Iris pigment epithelial cell (primary cell): ENCODE measurements at regions not wholly inside any gene's neighbourhood (a gene's known extent, or its start where the extent isn't known, plus 50 kb on each side); places are given as distances from the start of the nearest gene placed in this dataset.

Experiments used
- DNase-seq: peaks from one replicate; pipeline ENCODE4 v3.0.0-alpha.2; 2011; ENCODE audit warnings: low read depth

DNA sequence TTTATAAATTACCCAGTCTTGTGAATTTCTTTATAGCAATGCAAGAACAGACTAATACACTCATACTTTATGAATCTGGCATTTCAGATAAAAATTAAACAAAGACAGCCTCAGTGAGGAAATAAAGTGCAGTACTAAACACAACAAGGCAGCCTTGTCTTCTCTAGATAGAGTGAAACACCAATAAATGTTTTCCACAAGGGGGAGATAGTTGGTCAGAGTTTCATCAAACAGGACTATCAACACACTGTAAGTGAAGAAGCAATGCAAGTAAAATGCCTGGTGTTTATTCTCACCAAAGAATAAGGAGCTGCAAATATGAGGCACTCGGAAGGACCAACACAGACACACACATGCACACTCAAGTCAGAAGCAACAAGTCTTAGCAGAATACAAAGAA, 62.8 kb downstream of the FAM9B start:
- peak; percentile 62 for DNase-seq

DNA sequence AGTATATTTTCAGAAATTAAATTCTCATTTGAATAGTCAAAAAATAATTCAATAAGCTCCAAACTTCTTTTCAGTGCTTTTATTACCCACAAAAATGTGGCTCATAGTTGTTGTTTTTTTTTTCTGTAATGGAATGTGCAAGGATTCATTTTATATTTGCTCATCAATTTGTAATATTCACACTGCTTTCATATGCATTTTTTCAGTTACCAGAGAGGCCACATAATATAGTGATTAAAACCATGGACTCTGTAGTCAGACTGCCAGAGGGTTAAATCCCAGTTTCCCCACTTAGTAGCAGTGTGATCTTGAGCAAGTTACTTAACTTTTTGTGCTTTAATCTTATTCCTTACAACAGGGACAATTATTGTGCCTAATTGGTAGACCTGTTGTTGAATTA, 64.5 kb downstream of the FAM9B start:
- DNase-seq = no peak

DNA sequence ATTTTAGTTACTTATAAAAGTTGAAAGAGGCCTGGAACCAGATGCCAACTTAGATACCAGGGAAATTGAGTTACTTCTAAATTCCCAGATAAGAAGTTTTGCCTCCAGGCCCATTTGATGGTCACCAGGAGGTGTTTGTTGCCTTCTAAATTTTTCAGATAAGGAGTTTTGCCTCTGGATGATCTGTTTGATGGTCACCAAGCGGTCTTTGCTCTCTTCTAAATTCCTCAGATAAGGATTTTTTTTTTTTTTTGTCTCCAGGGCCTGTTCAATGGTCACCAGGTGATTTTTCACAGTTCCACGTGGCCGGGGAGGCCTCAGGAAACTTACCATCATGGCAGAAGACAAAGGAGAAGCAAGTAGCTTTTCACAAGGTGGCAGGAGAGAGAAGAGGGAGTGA, 66.5 kb downstream of the FAM9B start:
- no peak for DNase-seq

DNA sequence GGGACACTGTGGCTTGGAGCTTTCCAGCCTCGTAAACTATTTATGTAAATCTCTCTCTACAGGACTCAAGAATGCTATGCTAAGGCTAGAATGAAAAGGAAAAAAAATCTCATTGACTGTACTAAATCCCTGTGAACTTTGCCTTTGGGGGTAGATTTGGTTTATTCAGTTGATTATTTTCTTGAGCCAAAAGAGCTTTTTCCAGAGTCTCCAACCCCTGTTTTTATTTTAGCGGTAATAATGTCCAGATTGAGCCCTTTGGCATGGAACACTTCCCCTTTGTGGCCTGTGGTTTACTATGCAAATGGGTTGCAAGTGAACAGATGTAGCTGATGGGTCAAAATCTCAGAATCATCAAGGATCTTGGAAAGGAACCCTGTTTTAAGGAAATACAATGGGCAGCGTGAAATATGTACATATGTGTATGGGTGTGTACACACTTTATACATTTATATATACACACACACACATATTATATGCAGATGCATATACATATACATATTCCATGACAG, 72.9 kb downstream of the FAM9B start:
- no peak for DNase-seq

DNA sequence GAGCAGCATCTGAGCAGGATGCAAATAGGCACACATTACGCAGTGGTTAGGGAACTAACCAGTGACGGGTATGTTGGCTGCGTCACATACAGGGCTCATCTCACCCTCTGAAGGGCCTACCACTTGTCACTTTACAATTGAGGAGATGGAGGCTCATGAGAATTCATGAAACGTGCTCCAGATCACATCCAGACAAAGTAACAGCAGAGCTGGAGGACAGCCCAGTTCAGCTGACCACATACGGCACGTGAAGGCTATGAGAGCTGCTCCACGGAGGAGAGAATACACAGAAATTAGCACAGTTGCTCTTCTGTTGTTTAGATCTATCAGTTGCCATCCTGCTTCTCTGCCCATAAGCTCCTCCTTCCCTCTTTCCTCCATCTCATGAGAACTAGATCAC, 78.4 kb downstream of the FAM9B start:
- no peak for DNase-seq

DNA sequence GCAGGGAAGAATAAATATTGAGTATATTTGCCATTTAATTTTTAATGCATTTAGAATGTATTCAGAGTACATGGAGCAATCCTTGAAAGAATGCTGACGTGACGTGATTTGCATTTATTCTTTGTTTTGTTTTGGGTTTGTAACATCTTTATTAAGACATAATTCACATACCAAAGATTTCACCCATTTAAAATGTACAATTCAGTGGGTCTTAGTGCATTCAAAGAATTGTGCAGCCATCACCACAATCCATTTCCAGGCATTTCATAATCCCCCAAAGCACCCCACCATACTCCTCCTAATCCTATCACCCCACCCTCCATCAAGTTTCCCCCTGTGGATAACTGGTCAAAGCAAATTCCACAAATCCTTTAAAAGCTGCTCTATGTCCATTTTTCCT, 87.4 kb downstream of the FAM9B start:
- DNase-seq = no peak

DNA sequence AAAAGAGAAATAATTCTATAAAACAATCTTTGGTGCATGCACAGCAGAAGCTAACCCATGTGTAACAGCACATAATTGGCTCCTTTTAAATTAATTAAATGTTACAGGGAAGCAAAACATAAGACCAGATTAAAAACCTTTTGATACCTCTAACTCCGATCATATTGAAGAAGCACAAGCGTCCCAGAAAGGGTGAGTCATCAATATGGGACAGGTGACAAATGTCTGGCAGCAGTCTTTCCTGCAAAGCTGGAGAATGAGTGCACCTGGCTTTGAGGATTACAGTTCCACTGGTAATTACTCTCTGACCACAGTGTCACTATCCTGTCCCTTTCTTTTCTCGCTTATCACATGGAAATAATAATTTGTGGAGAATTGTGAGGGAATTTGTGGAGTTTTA, 94.6 kb downstream of the FAM9B start:
- no peak for DNase-seq

DNA sequence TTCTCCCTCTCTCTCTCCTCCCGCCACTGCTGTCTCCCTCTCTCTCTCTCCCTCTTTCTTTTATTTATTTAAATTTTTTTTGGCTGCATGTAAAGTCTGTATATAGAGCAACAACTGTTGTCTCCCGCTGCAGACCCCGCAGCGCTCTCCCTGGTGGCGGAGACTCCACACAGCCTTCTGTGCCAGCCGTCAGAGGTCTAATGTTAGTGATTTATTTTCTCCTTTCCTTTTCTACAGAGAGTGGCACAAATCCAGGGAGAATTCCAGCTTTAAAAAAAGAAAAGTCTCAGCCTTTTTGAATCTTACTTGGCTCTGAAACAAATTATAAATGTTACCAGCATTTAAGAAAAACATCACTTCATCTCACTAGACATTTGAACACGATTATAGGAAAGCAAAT, 106.2 kb downstream of the FAM9B start:
- DNase-seq = no peak

DNA sequence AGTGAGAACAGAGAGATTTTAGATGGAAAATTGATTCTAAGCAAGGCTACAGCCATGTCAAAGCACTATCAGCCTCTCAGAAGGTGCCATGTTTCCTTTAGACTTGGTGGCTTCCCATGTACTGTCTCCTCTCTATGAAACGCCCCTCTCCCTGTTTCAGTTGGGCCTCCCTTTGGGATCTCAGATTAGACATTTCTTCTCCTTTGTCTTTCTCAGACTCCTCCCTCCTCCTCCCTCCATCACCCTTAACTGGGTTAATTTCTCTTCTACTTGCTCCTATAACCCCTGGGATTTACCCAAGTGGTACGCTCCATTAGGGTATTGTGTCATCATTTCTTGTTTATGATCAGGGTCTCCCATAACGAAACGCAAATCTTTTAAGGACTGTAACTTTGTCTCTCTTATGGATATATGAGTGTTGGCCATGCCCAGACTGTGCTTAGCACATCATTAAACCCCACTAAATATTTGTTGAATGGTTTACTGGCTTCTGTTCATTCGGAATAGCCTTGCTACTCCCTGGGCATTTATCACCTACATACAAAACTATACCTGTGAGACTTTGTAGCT, 106.8 kb downstream of the FAM9B start:
- no peak for DNase-seq

DNA sequence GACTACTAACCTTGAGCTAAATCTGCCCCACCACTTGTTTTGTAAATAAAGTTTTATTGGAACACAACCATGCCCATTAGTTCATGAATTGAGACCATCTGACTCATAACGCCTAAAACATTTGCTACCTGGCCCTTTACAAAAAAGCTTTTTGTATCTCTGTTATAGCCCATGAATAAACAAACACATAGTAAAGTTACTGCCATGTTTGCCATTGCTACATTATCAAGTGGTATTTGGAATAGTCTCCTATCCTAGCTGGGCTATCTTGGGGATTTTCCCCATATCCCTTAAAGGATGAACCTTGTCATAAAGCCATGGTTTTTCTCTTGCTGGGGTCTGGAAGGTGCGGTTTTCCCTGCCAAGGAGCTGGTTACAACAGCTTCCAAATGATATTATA, 112.3 kb downstream of the FAM9B start:
- no peak for DNase-seq

DNA sequence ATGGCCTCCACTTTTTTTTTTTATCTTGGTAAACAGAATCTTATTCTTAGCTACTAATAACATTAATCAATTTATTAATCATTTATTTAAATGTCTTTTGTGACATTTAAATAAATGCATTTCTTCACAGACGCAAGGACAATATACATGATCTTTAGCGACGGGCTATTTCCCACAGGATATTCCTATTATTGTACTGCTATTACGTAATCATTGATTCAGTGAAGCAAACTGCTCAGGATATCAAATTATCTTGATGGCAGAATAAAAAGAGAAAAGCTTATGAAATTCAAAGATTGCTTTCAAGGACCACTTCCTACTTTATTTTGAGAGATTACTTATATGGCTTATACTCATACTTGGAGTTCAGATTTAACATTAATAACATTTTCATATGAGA, 114.1 kb downstream of the FAM9B start:
- DNase-seq = no peak

DNA sequence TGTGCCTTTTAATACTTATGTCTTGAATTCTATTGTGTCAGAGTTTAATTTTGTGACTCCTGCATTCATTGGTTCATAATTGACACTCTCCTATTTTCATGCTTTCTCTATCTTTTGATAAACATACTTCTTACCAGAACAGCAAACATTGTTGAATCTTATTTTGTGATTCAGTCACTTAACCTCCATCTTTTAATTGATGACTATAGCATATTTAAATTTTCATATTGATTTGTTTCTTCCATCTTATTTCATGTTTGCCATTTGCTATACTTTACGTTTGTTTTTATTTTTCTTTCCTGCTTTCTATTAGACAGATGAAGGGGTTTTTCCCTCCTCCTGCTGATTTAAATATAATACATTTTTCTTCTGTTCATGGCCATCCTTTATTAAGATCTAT, 115.5 kb upstream of the FAM9A start:
- DNase-seq = no peak

DNA sequence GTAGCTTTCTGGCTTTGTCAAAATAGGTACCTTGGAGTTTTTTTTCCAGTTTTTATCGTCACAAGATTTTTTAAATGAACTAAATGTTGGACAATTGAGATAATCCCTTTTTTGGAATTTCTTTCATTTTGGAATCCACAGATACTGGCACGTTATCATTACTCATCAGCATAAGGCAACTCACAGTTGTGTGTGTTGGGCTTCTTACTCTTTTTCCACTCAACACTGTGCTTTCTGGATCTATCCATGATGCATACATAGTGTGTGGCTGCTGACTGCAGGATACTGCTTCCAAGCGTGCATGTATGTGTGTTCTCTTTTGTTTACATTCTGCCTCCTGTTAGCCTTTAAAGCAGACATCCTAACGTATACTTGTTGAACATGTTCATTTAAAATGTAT, 113.5 kb upstream of the FAM9A start:
- no peak for DNase-seq

DNA sequence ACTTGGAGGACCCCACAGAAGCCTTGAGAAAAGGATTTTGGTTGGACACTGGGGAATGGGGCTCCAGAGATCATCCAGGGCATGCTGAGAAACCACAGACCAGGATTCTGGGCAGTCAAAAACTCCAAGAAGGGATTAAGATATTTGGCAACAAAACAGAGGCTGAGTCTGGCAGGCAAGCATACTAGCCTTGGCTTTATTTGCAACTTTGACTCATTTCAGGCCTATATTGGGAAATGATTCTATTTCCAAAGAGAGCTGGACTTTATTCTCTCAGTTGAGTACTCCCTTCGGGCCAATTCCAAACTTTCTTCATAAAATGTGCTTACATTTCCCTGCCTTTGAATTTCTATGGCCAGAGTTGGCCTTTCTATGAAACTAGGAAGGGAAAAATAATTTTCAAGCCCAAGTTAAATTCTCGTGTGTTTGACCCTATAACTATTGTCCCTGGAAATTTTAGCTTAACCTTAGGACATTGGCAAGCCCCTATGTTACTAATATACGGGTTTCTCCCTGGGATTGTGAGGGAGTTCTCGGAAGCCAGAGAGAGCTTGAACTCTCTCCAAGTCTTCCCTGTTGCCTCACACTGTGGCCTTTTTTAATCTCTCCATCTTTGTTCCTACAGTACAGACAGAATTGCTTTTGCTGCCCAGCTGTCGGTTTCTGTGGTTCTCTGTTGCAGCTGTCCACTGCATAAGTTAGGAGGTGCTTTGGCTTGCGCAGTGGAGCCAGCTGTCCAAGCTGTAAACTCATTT, 112.6 kb upstream of the FAM9A start:
- DNase-seq = peak; percentile 27

DNA sequence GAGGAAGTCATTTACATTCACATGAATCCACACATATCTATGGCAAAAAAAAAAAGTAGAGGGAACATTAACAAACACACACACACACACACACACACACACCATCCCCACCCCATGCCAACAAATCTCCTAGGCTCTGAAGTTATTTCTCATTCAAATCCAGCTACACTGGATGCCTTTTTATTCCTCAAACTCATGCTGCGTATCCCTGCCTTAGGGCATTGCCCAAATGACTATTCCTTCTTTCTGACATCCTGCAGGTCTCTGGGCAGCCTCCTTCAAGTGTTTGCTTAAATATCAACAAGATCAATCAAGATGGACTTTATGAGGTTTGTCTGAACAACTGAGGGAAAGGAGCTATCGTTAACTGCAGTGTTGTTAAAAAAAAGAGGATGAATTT, 106.5 kb upstream of the FAM9A start:
- DNase-seq = no peak

DNA sequence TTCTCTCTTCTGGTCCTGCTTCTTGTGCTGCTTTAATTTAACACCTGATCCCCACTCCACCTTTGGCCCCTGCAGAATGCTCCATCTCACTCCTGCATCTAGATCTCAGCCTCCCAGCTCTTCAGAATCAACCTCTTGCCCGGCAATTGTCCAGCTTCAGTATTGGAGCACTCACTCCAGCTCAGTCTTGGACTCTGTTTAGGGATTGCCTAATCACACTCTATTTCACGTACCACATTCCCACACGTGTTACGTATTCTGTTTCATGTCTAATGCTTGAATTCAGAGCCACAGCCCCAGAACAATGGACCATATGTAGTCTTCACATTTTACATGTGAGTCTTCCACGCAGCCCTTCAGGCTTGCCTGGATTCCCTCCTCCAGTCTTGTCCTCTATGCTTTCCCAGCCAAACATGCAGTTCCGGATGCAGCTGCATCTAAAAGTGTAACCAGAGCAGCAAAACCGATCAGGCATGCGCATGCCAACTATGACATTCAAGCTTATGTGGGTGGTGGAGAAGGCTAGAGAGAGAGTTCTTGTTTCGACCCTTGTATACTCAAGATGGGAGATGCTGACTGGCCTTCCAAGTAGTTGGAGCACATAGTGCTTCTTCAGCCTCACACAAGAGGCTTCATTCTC, 105.2 kb upstream of the FAM9A start:
- no peak for DNase-seq

DNA sequence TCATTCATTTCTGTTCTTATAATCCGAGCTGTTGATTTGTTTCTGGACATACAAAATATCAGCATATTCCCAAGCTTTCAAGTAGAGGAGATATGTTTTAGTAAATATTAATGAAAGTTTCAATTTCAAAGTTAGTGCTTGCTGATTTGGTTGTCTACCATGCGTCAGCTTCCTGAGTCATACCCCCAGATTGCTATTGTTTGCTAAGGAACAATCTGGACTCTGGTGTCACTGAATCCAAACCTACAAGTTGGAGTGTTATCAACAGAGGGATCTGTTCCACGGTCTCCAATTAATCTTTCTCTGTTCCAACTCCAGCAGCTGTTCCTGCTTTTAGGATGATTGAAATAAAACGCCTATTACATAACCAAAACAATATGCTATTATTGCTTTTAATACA, 96.1 kb upstream of the FAM9A start:
- no peak for DNase-seq

DNA sequence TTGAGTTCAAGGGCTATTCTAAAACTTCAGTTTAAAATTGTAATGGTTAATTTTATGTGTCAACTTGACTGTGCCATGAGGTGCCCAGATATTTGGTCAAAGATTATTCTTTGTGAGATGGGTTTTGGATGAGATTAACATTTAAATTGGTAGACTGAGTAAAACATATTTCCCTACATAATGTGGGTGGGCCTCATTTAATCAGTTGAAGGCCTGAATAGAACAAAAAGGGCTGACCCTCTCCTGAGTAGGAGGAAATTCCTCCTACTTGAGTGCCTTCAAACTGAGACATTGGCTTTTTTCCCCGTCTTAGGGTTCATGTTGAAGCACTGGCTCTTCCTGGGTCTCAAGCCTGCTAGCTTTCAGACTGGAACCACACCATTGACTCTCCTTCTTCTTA, 89.6 kb upstream of the FAM9A start:
- DNase-seq = no peak

DNA sequence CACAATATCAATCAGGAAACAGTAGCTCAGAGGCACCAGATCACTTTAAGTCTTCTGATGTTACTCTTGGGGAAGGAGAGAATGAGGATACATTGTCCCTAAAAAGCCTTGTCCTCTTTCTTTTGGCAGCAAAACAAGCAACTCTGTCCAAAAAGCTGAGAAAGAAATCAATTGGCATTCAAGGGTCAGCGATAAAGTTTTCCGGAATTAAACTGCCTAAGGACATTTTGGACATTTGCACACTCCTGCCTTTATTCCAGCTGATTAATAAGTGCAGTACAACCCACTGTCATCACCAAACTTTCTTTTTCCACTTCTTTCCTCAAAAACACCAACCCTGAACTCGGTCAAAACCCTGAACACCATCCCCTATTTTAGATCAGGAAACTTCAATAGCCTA, 85.8 kb upstream of the FAM9A start:
- no peak for DNase-seq

DNA sequence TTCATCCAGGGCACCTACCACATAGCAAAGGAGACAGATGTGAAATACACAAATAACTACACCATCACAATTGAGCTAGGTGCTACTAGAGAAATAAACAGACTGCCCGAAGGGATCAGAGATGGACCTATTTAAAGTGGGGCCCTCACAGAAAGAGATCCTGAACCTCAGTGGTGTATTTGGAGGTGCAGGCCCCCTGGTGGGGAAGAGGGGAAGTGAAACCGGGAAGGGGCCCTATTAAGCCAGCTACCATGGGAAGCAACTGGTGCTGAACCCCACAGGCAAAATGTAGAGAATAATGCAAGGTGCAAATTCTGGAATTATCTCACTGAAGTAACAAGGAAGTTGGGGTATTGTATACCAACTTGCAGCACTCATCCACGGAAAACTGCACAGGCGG, 78.6 kb upstream of the FAM9A start:
- peak; percentile 12 for DNase-seq

DNA sequence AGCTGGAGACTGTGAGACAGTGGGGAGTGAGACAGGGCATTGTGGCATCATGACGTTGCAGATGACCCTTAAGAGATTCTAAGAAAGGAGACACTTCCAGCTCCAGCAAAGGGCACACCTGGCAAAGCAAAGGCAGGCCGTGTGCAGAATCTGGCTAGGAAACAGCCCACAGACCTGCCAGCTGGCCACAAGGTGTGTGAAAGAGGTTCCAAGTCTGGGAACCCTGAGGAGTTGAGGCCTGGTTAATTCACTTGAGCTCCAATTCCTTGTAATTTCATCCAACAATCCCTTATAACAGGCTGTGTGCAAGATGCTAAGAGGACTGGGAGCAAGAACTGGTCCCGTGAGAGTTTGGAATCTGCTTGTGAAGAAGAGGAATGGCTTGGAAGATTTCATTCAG, 72.8 kb upstream of the FAM9A start:
- DNase-seq = no peak

DNA sequence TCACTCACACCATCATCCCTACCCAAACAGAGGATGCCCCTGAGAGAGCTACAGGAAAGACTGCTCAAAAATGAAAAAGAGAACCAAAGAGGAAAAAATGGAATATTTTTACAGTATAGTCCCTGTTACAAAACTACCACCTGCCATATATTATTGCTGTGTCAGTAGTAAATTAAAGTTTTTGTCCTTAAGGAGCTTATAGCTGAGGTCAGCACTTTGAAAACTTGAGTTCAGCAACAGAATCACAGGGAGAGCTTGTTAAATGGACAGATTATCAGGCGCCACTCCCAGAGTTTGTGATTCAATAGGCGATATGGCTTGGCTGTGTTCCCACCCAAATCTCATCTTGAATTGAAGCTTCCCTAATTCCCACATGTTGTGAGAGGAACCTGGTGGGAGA, 71.9 kb upstream of the FAM9A start:
- no peak for DNase-seq

DNA sequence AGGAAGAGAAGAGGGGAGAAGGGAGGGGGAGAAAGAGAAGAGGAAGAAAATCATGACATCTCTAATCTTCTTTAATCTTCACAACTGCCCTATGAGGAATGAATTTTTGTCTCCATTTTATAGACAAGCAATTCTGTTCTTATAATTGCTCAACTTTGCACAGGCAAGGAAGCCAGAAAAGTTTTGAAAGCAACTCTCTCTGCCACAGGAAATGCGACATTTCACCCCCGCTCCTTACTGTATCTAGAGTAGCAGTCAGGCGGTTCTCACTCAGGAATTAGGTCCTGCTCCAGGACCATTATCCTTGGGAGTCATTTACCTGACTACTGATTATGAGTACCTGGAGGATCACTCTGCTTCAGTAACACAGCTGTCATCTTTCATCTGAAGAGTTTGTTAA, 69.2 kb upstream of the FAM9A start:
- no peak for DNase-seq

DNA sequence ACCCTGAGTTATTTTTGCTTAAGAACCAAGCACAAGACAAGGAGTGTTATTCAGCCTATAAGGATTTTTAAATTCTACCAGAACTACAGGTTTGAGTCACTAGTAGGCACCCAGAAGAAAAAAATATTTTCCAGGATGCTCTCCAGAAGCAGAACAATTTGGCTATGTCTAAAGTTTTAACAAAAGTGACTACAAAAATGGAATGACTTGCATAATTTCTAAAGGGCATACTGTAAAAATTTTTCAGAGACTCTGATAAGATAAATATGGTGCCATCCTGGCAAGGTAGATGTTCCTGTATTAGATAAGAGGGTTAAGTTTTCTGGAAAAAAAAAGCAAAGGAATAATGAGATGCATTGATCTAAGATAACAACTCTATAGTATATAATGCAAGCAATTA, 68.6 kb upstream of the FAM9A start:
- DNase-seq = no peak
